GM12878 (cell line): ENCODE measurements at regions not wholly inside any gene's neighbourhood (a gene's known extent, or its start where the extent isn't known, plus 50 kb on each side); places are given as distances from the start of the nearest gene placed in this dataset.

Source experiments
- CUX1 ChIP-seq: IDR thresholded peaks from 2 replicates; pipeline ENCODE4 v1.6.1; 2012; ENCODE audit warnings: improper control_type of control experiment, low read depth, low read length; ENCODE audit not compliant: insufficient replicate concordance
- HDAC2 ChIP-seq: fragments of 200-600 bp; sonication (generic); IDR thresholded peaks from 2 replicates; pipeline ENCODE4 v1.6.1; 2017
- REST ChIP-seq: IDR thresholded peaks from 2 replicates; pipeline ENCODE4 v1.6.1; 2012; ENCODE audit warnings: mild to moderate bottlenecking, low read depth, low read length
- SUPT20H ChIP-seq: IDR thresholded peaks from 2 replicates; pipeline ENCODE4 v1.6.1; 2011; ENCODE audit warnings: low read depth, mild to moderate bottlenecking, low read length, moderate library complexity, borderline replicate concordance; ENCODE audit not compliant: control insufficient read depth
- TCF3 ChIP-seq: IDR thresholded peaks from 2 replicates; pipeline ENCODE4 v1.6.1; 2012; ENCODE audit warnings: low read depth, mild to moderate bottlenecking, low read length, borderline replicate concordance; ENCODE audit not compliant: insufficient read depth

- no peak for TF ChIP-seq REST
- no peak for TF ChIP-seq TCF3
- TF ChIP-seq HDAC2: no peak
- TF ChIP-seq CUX1: no peak
- TF ChIP-seq SUPT20H: no peak
- TF ChIP-seq, all 136 proteins: peak for 0
Observed at GRCh38 chr2:226088366-226088674, 688.8 kb downstream of the NYAP2 start (continued).
